Right lobe of liver (tissue), 6 donors: ENCODE measurements at regions not wholly inside any gene's neighbourhood (a gene's known extent, or its start where the extent isn't known, plus 50 kb on each side); places are given as distances from the start of the nearest gene placed in this dataset.

Experiments
- ATAC-seq, 4 donors: fragments of 200-7000 bp; cut with Tn5 transposase; one replicate each; pipeline ENCODE4 v1.9.1; 2020; ENCODE audit warnings: mild to moderate bottlenecking in 4 of 4, moderate library complexity in 4 of 4
- DNase-seq, 3 donors: peaks; one replicate each; pipeline ENCODE4 v3.0.0-alpha.2; 2020
- H3K27ac ChIP-seq, 3 donors: fragments of 200-600 bp; one replicate each; pipeline ENCODE4 v1.8.0; 2022
- H3K27me3 ChIP-seq, 2 donors: fragments of 200-600 bp; one replicate each; pipeline ENCODE4 v1.8.0; 2022
- H3K36me3 ChIP-seq, 4 donors: fragments of 200-600 bp; sonication (generic) in 1 of 4; one replicate each; pipeline versions ENCODE4 v1.5.1 to v1.8.0; 2017 to 2022; ENCODE audit warnings: control low read depth in 1 of 4
- H3K4me1 ChIP-seq, 4 donors: fragments of 200-600 bp; sonication (generic) in 1 of 4; one replicate each; pipeline versions ENCODE4 v1.5.1 to v1.8.0; 2017 to 2022; ENCODE audit warnings: control low read depth in 1 of 4
- H3K4me3 ChIP-seq, 3 donors: fragments of 200-600 bp; one replicate each; pipeline ENCODE4 v1.8.0; 2022
- H3K9me3 ChIP-seq, 4 donors: fragments of 200-600 bp; sonication (generic) in 1 of 4; one replicate each; pipeline versions ENCODE4 v1.5.1 to v1.8.0; 2017 to 2022; ENCODE audit warnings: control low read depth in 1 of 4
- POLR2A ChIP-seq: fragments of 450-650 bp; IDR thresholded peaks from one replicate; pipeline ENCODE4 v1.6.1; 2017; ENCODE audit warnings: antibody characterized with exemption, mild to moderate bottlenecking
- WGBS: methylation state at CpG from one replicate; pipeline ENCODE4 v1.1.6; 2018; ENCODE audit warnings: low coverage, low lambda C conversion rate; ENCODE audit not compliant: insufficient coverage; ENCODE audit errors: missing lambda C conversion rate; 5-methylcytosine and 5-hydroxymethylcytosine counted together
- intact Hi-C, 2 donors: fragments of 100-400 bp; cut with DNase I; formaldehyde crosslinking; loops; one replicate each; pipeline versions ENCODE4 v1.11.2 to v1.14.1; 2022
- TF ChIP-seq, protein P1 (sequence below), 4 donors: fragments of 200-600 bp in 3 of 4; fragments of 450-650 bp in 1 of 4; IDR thresholded peaks; one replicate each; pipeline versions ENCODE4 v1.5.1 to v1.8.0; 2016 to 2022; ENCODE audit warnings: antibody characterized with exemption in 4 of 4, mild to moderate bottlenecking in 2 of 4
- donor health status: DM: no; HTN: yes; CAD: no.
- donor health status: DM: no; HTN: no; CAD: no.
- donor health status: DM: no; HTN: no; CAD: no.
- donor health status: DM: no; HTN: yes; CAD: no.
- donor health status: DM: no; HTN: yes; CAD: no.

DNA sequence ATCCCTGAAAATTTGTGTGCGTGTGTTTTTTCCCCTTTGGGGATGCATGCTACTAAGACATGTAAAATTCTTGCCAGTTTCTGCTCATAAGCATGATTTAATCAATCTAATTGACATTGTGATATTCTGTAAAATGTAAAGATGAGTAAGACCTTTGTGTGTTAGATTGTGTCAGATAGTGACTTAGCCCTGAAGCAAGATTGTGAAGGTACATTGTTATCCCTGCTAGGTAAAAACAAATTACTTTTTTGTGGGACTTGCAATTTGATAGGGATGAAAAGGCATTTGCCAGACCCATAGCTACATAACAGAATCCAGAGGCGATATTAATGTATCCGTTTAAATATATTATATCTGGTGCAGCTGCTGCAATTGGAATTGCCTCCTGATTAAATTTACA lies 338.0 kb downstream of the RWDD3 start:
- H3K4me1 ChIP-seq: no peaks in the 10 kb centered on the region
- intact Hi-C loops: no loop called here
- no peaks in the 10 kb centered on the region for H3K9me3 ChIP-seq
- DNase-seq: no peak
- no peak for ATAC-seq
- no peaks in the 10 kb centered on the region for H3K27me3 ChIP-seq
- no peak overlapping the region for H3K4me3 ChIP-seq
- TF ChIP-seq POLR2A: no peak
- TF ChIP-seq, protein P1, sequence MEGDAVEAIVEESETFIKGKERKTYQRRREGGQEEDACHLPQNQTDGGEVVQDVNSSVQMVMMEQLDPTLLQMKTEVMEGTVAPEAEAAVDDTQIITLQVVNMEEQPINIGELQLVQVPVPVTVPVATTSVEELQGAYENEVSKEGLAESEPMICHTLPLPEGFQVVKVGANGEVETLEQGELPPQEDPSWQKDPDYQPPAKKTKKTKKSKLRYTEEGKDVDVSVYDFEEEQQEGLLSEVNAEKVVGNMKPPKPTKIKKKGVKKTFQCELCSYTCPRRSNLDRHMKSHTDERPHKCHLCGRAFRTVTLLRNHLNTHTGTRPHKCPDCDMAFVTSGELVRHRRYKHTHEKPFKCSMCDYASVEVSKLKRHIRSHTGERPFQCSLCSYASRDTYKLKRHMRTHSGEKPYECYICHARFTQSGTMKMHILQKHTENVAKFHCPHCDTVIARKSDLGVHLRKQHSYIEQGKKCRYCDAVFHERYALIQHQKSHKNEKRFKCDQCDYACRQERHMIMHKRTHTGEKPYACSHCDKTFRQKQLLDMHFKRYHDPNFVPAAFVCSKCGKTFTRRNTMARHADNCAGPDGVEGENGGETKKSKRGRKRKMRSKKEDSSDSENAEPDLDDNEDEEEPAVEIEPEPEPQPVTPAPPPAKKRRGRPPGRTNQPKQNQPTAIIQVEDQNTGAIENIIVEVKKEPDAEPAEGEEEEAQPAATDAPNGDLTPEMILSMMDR (IDR thresholded peaks at IDR 0.05): no peak
- WGBS: 73% methylated on average over 3 of the region's 3 CpGs
- no peaks in the 10 kb centered on the region for H3K36me3 ChIP-seq
- no peak overlapping the region for H3K27ac ChIP-seq

DNA sequence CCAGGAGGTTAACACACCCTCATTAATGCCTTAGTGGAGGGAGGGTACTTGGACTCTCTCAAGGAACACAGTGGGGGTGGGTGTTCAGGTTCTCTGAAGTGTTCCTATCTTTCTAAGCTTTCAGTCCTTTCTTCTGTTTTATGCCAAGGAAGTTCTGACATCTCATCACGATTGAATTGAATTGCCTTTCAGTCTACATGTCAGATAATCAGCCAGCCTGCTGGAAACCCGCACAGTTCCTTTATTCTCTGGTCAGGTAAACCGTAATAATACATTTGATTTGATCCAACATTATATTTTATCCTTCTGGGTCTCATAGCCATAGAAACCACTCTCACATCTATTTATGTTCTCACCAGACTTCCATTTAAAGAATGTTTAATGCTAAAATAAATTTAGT lies 339.0 kb downstream of the RWDD3 start:
- ATAC-seq (no peak), DNase-seq (no peak)
- Histone ChIP-seq H3K9me3 (no peaks in the 10 kb centered on the region), H3K4me1 (no peaks in the 10 kb centered on the region), H3K27me3 (no peaks in the 10 kb centered on the region), H3K36me3 (no peaks in the 10 kb centered on the region), H3K4me3 (no peak overlapping the region), H3K27ac (no peak overlapping the region)
- TF ChIP-seq, protein P1 (IDR thresholded peaks at IDR 0.05): no peak
- TF ChIP-seq POLR2A: no peak
- intact Hi-C loops: no loop called here
- 51% methylated on average over 3 of the region's 3 CpGs for WGBS

DNA sequence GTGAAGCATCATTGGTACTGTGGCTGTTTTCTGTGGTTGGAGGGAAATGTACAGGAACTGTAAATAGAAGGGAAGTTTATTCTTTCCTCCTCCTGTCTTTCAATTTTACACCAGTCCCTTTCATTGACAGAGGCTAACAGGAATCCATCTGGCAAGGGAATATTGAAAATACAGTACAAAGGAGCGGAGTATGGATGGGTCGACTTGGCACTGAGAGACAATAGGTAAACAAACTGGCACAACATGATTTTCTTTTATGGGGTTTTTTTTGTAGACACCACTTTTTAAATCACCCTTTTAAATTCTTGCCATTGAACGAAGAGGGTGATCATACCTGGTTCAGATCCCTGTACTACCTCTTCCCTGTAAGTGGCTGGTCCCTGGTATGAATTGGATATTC lies 341.3 kb downstream of the RWDD3 start:
- H3K27me3 ChIP-seq: no peaks in the 10 kb centered on the region
- TF ChIP-seq, protein P1 (IDR thresholded peaks at IDR 0.05): no peak
- TF ChIP-seq POLR2A: no peak
- intact Hi-C loops: no loop called here
- 73% methylated on average over 3 of the region's 3 CpGs for WGBS
- no peaks in the 10 kb centered on the region for H3K36me3 ChIP-seq
- H3K9me3 ChIP-seq: no peaks in the 10 kb centered on the region
- H3K4me1 ChIP-seq: no peaks in the 10 kb centered on the region
- no peak overlapping the region for H3K4me3 ChIP-seq
- DNase-seq (no peak), ATAC-seq (no peak)
- H3K27ac ChIP-seq: no peak overlapping the region

DNA sequence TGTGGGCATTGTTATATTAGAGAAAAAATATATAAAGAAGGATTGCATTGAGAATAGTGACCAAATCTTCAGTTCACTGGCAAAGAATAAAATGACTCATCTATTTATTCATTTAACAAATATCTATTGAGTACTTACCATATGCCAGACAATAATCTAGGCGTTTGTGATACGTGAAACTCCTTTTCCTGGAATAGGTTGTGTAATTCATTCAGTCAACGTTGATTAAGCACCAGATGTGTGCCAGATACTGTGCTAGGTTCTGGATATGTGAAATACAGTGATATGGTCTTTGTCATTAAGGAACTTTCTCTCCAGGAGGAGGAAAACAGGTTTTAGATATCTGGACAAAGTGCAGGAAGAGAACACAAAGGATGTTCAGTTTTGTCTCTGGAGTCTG lies 344.5 kb downstream of the RWDD3 start:
- Histone ChIP-seq H3K4me3 (no peak overlapping the region), H3K27me3 (no peaks in the 10 kb centered on the region), H3K9me3 (no peaks in the 10 kb centered on the region), H3K4me1 (no peaks in the 10 kb centered on the region), H3K27ac (no peak overlapping the region), H3K36me3 (no peaks in the 10 kb centered on the region)
- ATAC-seq: no peak
- WGBS: 27% methylated on average over 3 of the region's 3 CpGs
- TF ChIP-seq, protein P1 (IDR thresholded peaks at IDR 0.05): no peak
- no peak for DNase-seq
- intact Hi-C loops: no loop called here

DNA sequence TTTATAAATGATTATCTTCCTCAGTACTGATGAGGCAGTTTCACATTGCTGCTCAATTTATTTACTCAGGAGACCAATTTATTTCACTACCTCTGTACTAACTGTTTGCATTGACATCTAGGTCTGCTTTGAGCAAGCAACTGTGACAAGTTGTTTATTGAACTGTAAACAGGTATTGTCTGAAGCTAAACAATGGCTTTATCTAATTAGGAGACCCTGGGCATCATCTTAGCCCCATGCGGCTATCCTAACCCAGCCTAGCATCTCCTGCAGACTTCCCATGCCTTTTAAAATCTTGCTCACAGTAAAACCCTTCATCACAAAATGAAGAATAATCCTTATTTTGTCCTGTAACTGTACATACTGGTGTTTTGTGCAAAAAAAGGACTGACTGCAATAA lies 348.2 kb downstream of the RWDD3 start:
- Histone ChIP-seq H3K4me3 (no peak overlapping the region), H3K27me3 (no peaks in the 10 kb centered on the region), H3K9me3 (no peaks in the 10 kb centered on the region), H3K36me3 (no peaks in the 10 kb centered on the region), H3K27ac (no peak overlapping the region), H3K4me1 (no peaks in the 10 kb centered on the region)
- intact Hi-C loops: no loop called here
- TF ChIP-seq, protein P1 (IDR thresholded peaks at IDR 0.05): no peak
- TF ChIP-seq POLR2A: no peak
- ATAC-seq: no peak
- no peak for DNase-seq
- 81% methylated on average over 1 of the region's 1 CpG for WGBS
